ENCODE measurements at regions not wholly inside any gene's neighbourhood (a gene's known extent, or its start where the extent isn't known, plus 50 kb on each side); places are given as distances from the start of the nearest gene placed in this dataset.

DNA sequence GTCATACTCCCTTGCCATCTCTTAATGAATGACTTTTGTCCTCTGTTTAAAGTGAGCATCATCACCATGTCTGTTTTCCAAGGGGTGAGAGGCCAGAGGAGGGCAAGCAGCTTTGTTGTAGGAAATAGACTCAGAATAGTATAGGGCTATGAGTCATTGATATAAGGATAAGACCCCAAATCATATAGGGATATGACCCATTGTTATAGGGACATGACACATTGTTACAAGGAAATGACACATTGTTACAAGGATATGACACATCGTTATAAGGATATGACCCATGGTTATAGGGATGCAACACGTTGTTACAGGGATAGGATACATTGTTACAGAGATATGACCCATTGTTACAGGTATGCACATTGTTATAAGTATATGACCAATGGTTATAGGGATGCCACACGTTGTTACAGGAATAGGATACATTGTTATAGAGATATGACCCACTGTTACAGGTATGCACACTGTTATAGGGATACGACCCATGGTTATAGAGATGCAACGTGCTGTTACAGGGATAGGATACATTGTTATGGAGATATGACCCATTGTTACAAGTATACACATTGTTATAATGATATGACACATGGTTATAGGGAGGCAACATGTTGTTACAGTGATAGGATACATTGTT, 311.1 kb upstream of the ADARB2 start:
- no peak for DNase-seq
- no peaks in the 10 kb centered on the region for H3K27me3 ChIP-seq
- no peak overlapping the region for H3K4me3 ChIP-seq
- peaks cover 0 to 6% (median 0%) of the 10 kb centered on the region in 4 donors for H3K9me3 ChIP-seq
- TF ChIP-seq POLR2A (IDR thresholded peaks at IDR 0.05) = no peak
- TF ChIP-seq, protein P1, sequence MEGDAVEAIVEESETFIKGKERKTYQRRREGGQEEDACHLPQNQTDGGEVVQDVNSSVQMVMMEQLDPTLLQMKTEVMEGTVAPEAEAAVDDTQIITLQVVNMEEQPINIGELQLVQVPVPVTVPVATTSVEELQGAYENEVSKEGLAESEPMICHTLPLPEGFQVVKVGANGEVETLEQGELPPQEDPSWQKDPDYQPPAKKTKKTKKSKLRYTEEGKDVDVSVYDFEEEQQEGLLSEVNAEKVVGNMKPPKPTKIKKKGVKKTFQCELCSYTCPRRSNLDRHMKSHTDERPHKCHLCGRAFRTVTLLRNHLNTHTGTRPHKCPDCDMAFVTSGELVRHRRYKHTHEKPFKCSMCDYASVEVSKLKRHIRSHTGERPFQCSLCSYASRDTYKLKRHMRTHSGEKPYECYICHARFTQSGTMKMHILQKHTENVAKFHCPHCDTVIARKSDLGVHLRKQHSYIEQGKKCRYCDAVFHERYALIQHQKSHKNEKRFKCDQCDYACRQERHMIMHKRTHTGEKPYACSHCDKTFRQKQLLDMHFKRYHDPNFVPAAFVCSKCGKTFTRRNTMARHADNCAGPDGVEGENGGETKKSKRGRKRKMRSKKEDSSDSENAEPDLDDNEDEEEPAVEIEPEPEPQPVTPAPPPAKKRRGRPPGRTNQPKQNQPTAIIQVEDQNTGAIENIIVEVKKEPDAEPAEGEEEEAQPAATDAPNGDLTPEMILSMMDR (IDR thresholded peaks at IDR 0.05) = no peak
- H3K27ac ChIP-seq = no peak overlapping the region
- H3K36me3 ChIP-seq = no peaks in the 10 kb centered on the region
- no peaks in the 10 kb centered on the region for H3K4me1 ChIP-seq

DNA sequence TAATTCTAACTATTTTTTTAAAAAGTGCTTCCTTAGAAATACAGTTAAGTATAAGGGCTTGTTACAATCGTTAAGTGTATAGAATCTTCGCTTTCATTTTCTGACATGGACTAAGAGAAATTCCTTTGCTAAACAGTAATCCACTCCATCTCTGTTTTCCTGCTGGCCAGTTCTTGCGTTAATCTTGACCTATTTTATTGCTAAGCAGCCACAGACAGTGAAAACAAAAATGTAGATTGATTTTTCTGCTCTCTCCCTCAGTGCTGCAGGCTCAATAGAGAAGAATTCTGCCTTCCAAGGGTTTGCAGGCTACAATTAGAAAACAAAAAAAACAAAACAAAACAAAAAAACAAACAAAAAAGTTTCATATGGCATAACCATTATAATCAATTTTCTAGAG, 310.4 kb upstream of the ADARB2 start:
- no peak for TF ChIP-seq POLR2A (IDR thresholded peaks at IDR 0.05)
- TF ChIP-seq, protein P1 (IDR thresholded peaks at IDR 0.05) = no peak
- DNase-seq = no peak
- H3K4me1 ChIP-seq = no peaks in the 10 kb centered on the region
- H3K36me3 ChIP-seq = no peaks in the 10 kb centered on the region
- no peak overlapping the region for H3K27ac ChIP-seq
- H3K27me3 ChIP-seq = no peaks in the 10 kb centered on the region
- peaks cover 0 to 6% (median 0%) of the 10 kb centered on the region in 4 donors for H3K9me3 ChIP-seq
- H3K4me3 ChIP-seq = no peak overlapping the region

DNA sequence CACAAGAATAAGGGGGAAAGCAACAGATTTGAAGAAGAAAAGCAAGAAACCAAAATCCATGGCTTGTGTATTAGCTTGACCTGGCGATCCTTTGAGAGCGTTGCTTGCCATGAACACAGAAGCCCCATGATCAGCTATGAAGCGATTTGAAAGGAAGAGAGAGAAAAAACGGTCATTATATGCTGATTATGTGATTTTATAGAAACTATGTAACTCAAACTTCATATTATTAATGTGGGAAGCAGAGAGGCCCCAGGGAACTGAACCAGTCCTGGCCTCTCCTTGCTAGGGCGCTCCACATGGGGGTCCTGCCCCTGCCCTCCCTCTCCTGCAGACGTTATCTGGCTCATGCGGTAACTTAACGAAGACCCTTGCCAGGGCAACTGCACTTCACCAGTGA, 306.1 kb upstream of the ADARB2 start:
- H3K9me3 ChIP-seq = peaks cover 0 to 3% (median 0%) of the 10 kb centered on the region in 4 donors
- no peaks in the 10 kb centered on the region for H3K36me3 ChIP-seq
- no peaks in the 10 kb centered on the region for H3K27me3 ChIP-seq
- no peak for TF ChIP-seq POLR2A (IDR thresholded peaks at IDR 0.05)
- H3K4me1 ChIP-seq = no peaks in the 10 kb centered on the region
- H3K4me3 ChIP-seq = no peak overlapping the region
- no peak overlapping the region for H3K27ac ChIP-seq
- DNase-seq = no peak

DNA sequence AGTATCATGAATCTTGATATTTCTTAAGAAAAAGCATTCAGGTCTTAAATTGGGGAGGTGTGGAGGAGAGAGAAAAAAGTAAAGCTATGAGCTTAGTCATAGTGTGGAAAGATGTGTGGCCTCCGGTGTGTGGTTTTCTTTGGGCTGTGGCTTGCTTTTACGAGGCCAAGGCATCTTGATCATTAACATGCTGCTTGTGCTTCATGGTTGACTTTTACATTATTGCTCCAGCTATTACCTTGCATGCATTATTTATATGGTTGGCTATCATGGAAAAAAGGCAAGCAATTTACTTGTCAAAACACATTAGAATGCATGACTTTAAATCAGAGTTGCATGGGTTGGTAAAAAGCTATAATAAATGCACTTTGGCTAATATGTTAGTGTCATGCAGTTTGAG, 300.7 kb upstream of the ADARB2 start:
- no peak for TF ChIP-seq POLR2A (IDR thresholded peaks at IDR 0.05)
- TF ChIP-seq, protein P1 (IDR thresholded peaks at IDR 0.05) = no peak
- no peaks in the 10 kb centered on the region for H3K4me1 ChIP-seq
- H3K27me3 ChIP-seq = no peaks in the 10 kb centered on the region
- H3K36me3 ChIP-seq = no peaks in the 10 kb centered on the region
- DNase-seq = no peak
- no peak overlapping the region for H3K4me3 ChIP-seq
- no peak overlapping the region for H3K27ac ChIP-seq
- no peaks in the 10 kb centered on the region for H3K9me3 ChIP-seq

DNA sequence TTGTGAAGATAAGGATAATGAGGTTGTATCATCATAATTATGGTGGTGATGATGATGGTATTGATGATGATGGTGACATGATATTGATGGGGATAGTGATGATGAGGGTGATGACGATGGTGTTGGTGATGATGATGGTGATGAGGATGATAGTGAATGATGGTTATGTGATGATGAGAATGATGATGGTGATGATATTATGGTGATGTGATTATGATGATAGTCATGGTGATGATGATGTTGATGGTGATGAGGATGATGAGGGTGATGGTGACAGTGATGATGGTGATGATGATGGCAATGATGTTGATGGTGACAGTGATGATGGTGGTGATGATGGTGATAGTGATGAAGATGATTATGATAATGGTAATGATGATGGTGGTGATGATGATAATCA, 299.9 kb upstream of the ADARB2 start:
- H3K4me3 ChIP-seq = no peak overlapping the region
- H3K4me1 ChIP-seq = no peaks in the 10 kb centered on the region
- H3K36me3 ChIP-seq = no peaks in the 10 kb centered on the region
- H3K27ac ChIP-seq = no peak overlapping the region
- no peaks in the 10 kb centered on the region for H3K9me3 ChIP-seq
- H3K27me3 ChIP-seq = no peaks in the 10 kb centered on the region
- no peak for DNase-seq
- no peak for TF ChIP-seq POLR2A (IDR thresholded peaks at IDR 0.05)
- TF ChIP-seq, protein P1 (IDR thresholded peaks at IDR 0.05) = no peak

DNA sequence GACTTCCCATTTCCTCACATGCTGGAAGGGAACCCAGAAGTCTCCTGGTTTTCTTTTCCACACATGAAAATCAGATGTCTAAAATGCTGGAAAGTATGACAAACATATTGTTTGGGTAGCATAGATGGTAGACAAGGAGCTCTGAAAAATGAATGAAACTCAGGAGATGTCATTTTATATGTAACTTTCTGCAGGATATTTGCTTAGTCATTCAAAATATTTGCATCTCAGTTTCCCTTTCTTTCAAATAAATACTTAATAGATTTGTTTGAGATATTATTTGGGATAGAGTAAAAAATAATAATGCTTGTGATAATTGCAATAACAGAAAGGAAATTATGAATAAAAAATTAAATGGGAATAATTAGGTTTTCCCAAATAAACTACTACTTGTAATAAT, 298.9 kb upstream of the ADARB2 start:
- Histone ChIP-seq H3K27me3 (no peaks in the 10 kb centered on the region), H3K36me3 (no peaks in the 10 kb centered on the region), H3K9me3 (no peaks in the 10 kb centered on the region), H3K4me3 (no peak overlapping the region), H3K4me1 (no peaks in the 10 kb centered on the region), H3K27ac (no peak overlapping the region)
- TF ChIP-seq POLR2A (IDR thresholded peaks at IDR 0.05) = no peak
- TF ChIP-seq, protein P1 (IDR thresholded peaks at IDR 0.05) = no peak
- DNase-seq = no peak
